ENCODE measurements at regions not wholly inside any gene's neighbourhood (a gene's known extent, or its start where the extent isn't known, plus 50 kb on each side); places are given as distances from the start of the nearest gene placed in this dataset.
A peak's percentile ranks its signal among the peaks of the same experiment; 100 is the strongest.
"Not testable (repeated sequence)": the region's sequence is repeated elsewhere in the genome, so short reads cannot be mapped to it uniquely, and the experiment has no call there.

- no peak for DNase-seq
Measured at GRCh38 chr6:112821476-112821875, 474.3 kb downstream of the RFPL4B start.

GRCh38 chr6:112822769-112823168 lies 475.6 kb downstream of the RFPL4B start:
- DNase-seq: no peak

- DNase-seq: peak; percentile 30
Measured at GRCh38 chr6:112827793-112828192, 480.7 kb downstream of the RFPL4B start.

- no peak for DNase-seq
Measured at GRCh38 chr6:112831022-112831421, 483.9 kb downstream of the RFPL4B start.

- no peak for DNase-seq
Measured at GRCh38 chr6:112833581-112834131, 486.5 kb downstream of the RFPL4B start.

- no peak for DNase-seq
Measured at GRCh38 chr6:112835078-112835477, 487.9 kb downstream of the RFPL4B start.

GRCh38 chr6:112839525-112839961 lies 492.4 kb downstream of the RFPL4B start:
- no peak for DNase-seq

- no peak for DNase-seq
Measured at GRCh38 chr6:112841553-112842329, 494.6 kb downstream of the RFPL4B start.

- DNase-seq: no peak
Measured at GRCh38 chr6:112842330-112842685, 495.2 kb downstream of the RFPL4B start.

- no peak for DNase-seq
Measured at GRCh38 chr6:112846681-112847080, 499.6 kb downstream of the RFPL4B start.

- DNase-seq: no peak
Measured at GRCh38 chr6:112851146-112851545, 504.0 kb downstream of the RFPL4B start.

- DNase-seq: no peak
Measured at GRCh38 chr6:112853162-112853561, 506.0 kb downstream of the RFPL4B start.

GRCh38 chr6:112863753-112864152 lies 516.6 kb downstream of the RFPL4B start:
- DNase-seq: no peak

- no peak for DNase-seq
Measured at GRCh38 chr6:112865131-112865530, 518.0 kb downstream of the RFPL4B start.

GRCh38 chr6:112874881-112875280 lies 527.8 kb downstream of the RFPL4B start:
- DNase-seq: no peak

- DNase-seq: no peak
Measured at GRCh38 chr6:112877134-112878100, 530.3 kb downstream of the RFPL4B start.

- DNase-seq: no peak
Measured at GRCh38 chr6:112879920-112880413, 532.8 kb downstream of the RFPL4B start.

GRCh38 chr6:112881027-112881426 lies 533.9 kb downstream of the RFPL4B start:
- no peak for DNase-seq

- DNase-seq: no peak
Measured at GRCh38 chr6:112881828-112882780, 535.0 kb downstream of the RFPL4B start.

GRCh38 chr6:112883095-112883494 lies 536.0 kb downstream of the RFPL4B start:
- DNase-seq: no peak

- DNase-seq: no peak
Measured at GRCh38 chr6:112886415-112886814, 539.3 kb downstream of the RFPL4B start.

GRCh38 chr6:112887424-112887823 lies 540.3 kb downstream of the RFPL4B start:
- not testable (repeated sequence) for DNase-seq
